NCI-H774 (cell line): ENCODE measurements at regions not wholly inside any gene's neighbourhood (a gene's known extent, or its start where the extent isn't known, plus 50 kb on each side); places are given as distances from the start of the nearest gene placed in this dataset.

Experiments used
- DNase-seq: peaks from one replicate; lab custom pipeline; 2025; lab: John Stamatoyannopoulos, UW

DNA sequence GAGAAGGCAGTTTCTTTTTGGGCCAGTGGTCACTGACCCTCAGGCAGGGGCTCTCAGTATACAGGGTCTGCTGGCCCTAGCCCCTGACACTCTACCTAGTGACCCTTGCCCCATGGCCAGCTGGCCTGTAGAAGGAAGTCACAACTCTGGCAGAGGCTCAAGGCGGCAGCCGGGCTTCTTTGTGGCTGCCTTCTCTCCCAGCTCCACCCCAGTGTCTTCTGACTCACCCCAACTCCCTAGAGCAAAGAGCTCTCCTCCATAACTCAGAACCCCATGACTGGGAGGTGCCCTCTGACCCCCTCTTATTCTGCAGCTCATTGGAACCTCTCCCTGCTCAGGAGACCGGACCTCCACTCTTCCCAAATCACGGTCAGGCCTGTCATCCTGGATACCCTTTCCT, 358.2 kb downstream of the FGFR2 start:
- DNase-seq = no peak

GRCh38 chr10:121240556-121240955, 357.7 kb downstream of the FGFR2 start:
- DNase-seq = no peak

GRCh38 chr10:121241337-121241736, 356.9 kb downstream of the FGFR2 start:
- no peak for DNase-seq

GRCh38 chr10:121242741-121243608, 355.3 kb downstream of the FGFR2 start:
- no peak for DNase-seq

DNA sequence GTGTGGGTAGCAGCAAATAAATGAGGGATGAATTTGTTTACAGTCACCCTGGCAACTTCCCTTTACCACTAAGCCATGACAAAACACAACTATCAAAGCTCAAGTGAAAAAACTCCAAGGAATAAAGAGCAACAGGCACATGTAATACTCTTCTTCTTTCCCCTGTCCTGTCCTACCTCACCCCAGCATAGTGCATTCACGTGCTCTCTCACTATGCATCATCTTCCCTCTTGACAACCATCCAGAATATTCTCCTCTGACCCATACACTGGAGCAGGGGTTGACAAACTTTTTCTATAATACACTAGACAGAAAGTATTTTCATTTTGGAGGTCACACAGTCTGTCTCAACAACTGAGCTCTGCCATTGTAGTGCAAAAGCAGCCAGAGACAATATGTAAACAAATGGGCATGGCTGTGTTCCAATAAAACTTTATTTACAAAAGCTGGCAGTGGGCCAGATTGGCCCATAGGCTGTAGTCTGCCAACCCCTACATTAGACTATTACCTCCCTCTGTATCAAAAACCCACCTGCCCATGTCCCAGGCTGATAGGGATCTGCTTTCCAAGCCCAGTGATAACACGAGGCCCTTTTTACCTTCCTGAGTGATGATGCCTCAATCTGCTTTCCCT, 354.5 kb downstream of the FGFR2 start:
- no peak for DNase-seq

DNA sequence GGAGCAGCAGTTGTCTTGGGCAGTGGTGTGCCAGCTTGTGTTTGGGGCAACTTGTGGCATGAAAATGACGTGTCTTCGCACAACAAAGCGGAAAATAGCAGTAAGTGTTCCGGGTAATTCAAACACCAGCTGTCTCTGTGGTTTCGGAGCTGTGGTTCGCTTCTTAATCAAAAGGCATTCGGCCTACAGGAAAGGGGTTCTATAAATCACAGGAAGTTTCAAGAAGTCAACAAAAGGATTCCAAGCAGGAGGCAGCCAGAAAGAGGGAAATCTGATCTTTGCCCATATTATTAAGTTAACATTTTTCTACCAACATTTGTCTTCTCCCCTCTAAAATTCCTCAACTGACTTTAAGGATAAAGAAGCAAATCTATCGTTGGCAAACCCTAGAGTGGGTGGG, 353.4 kb downstream of the FGFR2 start:
- DNase-seq = no peak

DNA sequence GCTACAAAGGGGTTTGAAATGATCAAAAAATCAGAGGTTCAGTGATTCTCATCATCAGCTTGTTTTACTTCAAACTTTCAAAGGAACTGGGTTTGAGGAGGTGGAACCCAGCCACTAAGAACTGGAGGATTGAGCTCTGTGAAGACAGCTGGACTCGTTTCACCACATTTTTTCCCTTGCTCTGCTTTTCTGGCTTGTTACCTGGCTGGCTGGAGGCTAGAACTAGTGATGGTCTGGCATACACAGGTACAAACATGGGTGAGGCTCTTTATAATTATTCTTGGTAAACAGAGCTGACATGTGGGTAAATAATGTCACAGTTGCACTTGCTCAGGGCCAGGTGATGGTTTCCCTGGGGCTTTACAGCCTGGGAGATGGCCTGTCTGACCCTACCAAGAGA, 352.5 kb downstream of the FGFR2 start:
- no peak for DNase-seq

GRCh38 chr10:121248266-121248665, 350.0 kb downstream of the FGFR2 start:
- no peak for DNase-seq

DNA sequence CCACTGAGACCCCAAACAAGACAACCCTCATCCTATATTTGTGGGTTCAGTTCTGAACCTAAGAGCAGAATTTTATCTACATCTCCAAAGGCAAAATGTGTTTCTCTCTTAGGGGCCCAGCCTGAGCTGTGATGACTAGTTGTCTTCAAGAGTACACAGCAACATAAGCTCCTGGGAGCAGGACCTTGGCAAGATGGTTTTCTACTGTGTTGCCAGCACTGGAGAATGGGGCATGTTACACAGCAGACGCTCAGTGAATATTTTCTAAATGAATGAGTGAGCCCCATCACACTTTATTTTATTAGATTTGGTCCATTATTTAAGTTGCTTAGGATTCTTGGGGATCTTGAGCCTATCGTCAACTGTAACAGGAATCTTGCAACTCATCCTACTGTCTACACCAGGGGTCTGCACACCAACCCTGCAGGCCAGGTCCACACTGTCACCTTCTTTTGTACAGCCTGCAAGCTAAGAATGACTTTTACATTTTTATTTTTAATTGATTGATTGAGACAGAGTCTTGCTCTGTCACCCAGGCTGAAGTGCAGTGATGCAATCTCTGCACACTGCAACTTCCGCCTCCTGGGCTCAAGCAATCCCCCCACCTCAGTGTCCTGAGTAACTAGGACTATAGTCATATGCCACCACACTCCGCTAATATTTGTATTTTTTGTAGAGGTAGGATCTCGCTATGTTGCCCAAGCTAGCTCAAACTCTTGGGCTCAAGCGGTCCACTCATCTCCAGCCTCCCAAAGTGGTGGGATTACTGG, 347.1 kb downstream of the FGFR2 start:
- no peak for DNase-seq

- no peak for DNase-seq
Observed at GRCh38 chr10:121252756-121253155, 345.5 kb downstream of the FGFR2 start.

GRCh38 chr10:121260377-121260776, 337.9 kb downstream of the FGFR2 start:
- DNase-seq = no peak

DNA sequence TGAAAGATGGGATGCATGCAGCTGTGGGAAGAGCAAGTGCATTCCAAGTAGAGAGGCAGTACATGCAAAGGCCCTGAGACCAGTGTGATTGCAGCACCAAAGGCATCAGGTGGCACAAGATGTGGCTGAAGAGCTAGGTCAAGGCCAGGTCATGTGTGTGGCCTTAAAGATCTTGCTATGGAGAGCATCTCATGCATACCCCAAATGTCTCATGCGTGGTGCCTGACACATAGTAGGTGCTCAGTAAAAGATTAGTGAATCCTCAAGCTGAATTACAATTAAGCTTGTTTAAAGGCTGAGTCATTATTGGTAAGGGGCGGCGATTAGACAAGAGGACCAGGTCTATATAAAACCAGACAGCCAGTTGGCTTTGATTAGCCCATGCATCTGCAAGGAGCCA, 336.6 kb downstream of the FGFR2 start:
- DNase-seq = no peak

GRCh38 chr10:121262774-121263430, 335.3 kb downstream of the FGFR2 start:
- DNase-seq = no peak

DNA sequence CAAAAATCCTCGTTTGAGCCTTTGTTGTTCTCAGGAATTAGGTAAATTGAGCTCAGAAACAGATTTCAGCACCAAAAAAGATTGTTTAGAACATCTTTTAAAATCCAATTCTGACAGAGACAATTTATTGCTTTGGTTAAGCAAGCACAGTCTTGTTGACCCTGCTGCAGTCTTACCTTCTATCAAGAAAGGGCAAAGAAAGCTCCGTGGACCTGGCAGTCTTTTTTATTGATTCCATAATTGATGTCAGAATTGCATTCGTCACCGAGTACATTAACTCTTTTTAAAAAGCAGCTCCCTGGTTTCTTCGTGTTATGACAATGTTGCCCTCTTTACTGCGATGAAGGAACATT, 334.8 kb downstream of the FGFR2 start:
- no peak for DNase-seq

DNA sequence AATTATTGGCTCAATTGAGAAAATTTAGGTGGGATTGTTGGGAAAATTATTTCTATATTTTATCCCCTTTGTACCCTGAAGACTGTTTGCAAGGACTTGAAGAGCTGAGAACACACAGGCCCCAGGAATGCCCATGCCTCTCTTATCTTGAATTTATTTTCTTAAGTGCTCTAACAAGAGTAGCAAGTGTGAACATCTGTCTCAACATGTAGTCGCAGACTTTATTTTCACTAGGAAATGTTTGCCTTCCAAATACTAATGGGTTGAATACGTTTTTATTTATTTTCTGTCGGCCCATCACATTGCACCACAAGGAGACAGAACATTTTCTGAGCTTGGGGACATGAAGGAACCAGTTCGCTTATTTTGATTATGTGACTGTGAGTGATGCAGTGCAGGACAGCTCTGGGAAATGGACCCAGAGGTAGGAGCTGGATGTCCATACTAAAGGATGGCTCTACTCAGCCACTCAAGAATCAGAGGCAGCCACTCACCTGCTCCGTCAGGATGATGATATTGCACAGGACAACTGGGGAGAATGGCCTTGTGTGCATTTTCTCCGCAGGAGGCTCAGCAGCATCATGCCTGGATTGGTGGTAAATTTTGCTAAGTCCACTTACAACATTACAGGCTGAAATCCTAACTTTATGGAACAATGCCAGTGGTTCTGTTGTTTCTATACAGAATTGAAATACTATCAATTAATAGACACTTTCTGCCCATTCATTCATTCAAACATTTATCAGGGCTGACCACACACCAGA, 332.7 kb downstream of the FGFR2 start:
- DNase-seq = no peak

DNA sequence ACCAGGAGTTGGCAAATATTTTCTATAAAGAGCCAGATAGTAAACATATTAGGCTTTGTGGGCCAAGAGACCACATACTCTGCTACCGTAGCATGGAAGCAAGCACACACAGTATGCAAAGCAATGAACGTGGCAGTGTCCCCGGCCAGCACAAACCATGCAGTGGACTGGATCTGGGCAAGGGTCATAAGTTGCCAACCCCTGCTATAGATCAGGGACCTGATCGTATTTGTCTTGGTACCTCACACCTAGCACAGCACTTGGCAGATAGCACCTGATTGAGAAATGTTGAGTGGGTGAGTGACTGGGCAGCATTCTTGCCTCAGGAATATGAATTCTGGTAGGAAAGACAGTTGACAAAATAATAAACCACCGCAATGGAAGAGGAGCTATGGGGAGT, 331.9 kb downstream of the FGFR2 start:
- no peak for DNase-seq

DNA sequence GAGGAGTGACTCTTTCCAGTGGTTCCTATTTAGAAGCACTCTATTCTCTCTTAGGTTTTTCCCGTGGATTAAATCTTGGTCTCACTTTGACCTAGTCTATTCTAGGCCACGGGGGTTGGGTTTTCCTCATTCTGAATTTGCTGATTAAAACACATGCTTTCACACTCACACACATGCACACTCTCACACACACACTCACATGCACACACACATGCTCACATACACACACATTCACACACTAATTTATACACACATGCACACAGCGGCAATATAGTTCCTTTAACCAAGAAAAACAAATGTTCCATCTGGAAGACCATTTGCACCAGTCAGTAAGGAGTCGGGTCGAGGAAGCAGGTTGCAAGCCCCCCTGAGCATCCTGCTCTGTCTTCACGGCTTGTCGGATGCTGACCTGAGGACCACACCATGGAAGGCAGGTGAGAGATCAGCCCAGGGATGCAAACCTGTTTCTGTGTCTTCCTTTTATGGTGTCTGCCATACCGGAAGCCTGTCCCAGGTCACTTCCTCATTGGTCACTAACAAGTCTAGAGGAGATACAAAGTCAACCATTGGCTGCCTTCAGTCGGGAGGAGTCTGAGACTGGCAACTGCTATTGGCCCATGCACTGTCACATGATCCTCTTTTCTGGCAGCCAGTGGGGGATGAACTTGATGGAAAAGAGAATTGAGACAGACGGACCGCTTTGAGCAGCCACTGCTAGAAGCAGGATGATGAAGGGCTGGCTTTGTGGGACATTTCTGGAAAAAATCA, 330.8 kb downstream of the FGFR2 start:
- no peak for DNase-seq

DNA sequence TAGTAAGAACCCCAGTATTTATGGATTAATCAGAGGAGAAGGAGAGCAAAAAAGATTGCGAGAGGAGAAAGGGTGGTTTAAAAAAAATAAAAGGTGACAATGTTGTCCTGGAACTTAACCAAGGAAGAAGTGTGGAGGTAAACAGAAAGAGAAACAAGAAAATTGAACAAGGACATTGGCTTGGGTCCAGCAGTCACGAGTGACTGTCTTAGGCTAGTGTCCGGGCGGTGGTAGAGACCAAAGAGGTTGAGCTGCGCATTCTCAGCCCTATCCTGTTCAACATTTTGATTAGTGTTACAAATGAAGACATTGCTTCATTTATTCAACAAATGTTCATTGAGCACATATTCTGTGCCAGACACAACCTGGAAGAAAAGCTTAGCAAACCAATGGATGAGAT, 329.9 kb downstream of the FGFR2 start:
- no peak for DNase-seq

DNA sequence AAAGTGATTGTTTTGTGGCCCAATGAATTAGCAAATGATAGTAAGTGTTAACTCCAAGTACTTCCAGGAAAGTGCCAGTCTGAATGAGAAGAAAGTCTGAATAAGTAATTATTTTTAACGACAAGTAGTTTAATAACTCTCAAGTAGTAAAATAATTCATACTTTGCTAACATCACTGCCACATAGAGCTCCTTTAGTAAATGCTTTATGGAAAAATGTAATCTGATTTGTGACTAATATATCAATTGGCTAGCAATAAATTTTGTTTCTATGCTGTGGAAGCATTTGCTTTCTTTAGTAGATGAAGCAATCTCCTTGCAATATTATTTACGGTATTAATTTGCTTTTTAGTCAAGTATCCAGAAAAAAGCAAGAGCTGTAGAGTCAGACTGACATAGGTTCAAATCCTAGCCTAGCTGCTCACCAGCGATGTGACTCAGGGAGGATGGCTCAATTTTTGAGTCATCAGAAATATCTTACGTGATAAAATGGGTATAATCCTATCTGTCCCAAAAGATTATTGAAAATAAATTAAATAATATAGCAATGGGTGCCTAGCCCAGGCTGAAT, 329.3 kb downstream of the FGFR2 start:
- no peak for DNase-seq

DNA sequence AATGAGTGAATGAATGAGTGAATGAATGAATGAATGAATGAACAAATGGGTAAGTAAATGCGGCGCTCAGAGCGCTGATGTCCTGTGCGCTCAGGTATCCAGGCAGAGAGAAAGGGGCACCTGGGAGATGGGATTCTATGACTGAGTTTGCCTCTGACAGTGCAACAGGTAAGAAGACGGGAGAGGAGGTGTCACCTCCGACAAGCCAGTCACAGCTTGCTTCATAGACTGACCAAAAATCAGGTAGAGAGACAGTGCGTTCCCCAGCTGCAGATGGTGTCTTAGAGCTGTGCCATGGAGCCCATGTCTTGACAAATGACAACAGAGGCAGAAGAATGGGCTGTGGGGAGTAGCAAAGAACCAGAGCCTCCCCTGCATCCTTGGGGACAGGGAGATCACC, 327.3 kb downstream of the FGFR2 start:
- no peak for DNase-seq

DNA sequence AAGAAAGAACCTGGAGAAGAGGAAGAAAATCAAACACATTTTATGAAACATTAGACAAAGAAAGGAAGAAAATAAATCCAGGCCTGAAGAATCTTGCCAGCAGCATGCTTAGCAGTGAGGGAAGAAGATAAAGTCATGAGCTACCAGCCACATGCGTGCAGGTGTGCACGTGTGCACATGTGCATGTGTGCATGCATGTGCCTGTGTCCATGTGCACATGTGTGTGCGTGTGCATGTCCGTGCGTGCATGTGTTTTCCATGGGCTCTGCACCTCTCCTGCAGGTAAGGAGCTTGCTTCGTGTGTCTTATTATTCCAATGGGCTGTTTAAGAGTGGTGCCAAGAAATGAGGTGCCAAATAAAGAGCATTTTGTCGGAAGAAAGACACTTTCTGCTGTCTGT, 322.2 kb downstream of the FGFR2 start:
- no peak for DNase-seq
